Dedifferentiated amniotic fluid mesenchymal stem cell (primary cell): ENCODE measurements at regions not wholly inside any gene's neighbourhood (a gene's known extent, or its start where the extent isn't known, plus 50 kb on each side); places are given as distances from the start of the nearest gene placed in this dataset.
"Not testable (repeated sequence)": the region's sequence is repeated elsewhere in the genome, so short reads cannot be mapped to it uniquely, and the experiment has no call there.

Experiments
- DNase-seq: peaks from one replicate; pipeline ENCODE4 v3.0.0-alpha.2; 2016; ENCODE audit errors: extremely low spot score

GRCh38 chr15:31217566-31218270 is 108.9 kb upstream of the KLF13 start:
- no peak for DNase-seq

GRCh38 chr15:31219221-31219620 is 107.4 kb upstream of the KLF13 start:
- no peak for DNase-seq

- no peak for DNase-seq
Observed at GRCh38 chr15:31221936-31222515, 104.6 kb upstream of the KLF13 start.

GRCh38 chr15:31222773-31223341 is 103.8 kb upstream of the KLF13 start:
- DNase-seq: no peak

- DNase-seq: peak; percentile 24
Observed at GRCh38 chr15:31223478-31224350, 102.9 kb upstream of the KLF13 start.

GRCh38 chr15:31224661-31225060 is 102.0 kb upstream of the KLF13 start:
- not testable (repeated sequence) for DNase-seq

GRCh38 chr15:31225356-31225955 is 101.2 kb upstream of the KLF13 start:
- DNase-seq: no peak

GRCh38 chr15:31226021-31226420 is 100.6 kb upstream of the KLF13 start:
- no peak for DNase-seq

- DNase-seq: no peak
Observed at GRCh38 chr15:31227235-31227634, 99.4 kb upstream of the KLF13 start.

- no peak for DNase-seq
Observed at GRCh38 chr15:31228011-31228484, 98.6 kb upstream of the KLF13 start.

- DNase-seq: no peak
Observed at GRCh38 chr15:31228980-31229826, 97.4 kb upstream of the KLF13 start.

GRCh38 chr15:31230630-31231485 is 95.8 kb upstream of the KLF13 start:
- DNase-seq: no peak

GRCh38 chr15:31234815-31235214 is 91.8 kb upstream of the KLF13 start:
- no peak for DNase-seq

- DNase-seq: no peak
Observed at GRCh38 chr15:31235311-31236183, 91.1 kb upstream of the KLF13 start.

GRCh38 chr15:31236184-31237042 is 90.2 kb upstream of the KLF13 start:
- DNase-seq: peak; percentile 83

GRCh38 chr15:31237043-31237324 is 89.7 kb upstream of the KLF13 start:
- no peak for DNase-seq

- DNase-seq: no peak
Observed at GRCh38 chr15:31238906-31239305, 87.7 kb upstream of the KLF13 start.

GRCh38 chr15:31239409-31239808 is 87.2 kb upstream of the KLF13 start:
- DNase-seq: no peak
